ENCODE measurements at regions not wholly inside any gene's neighbourhood (a gene's known extent, or its start where the extent isn't known, plus 50 kb on each side); places are given as distances from the start of the nearest gene placed in this dataset.
"Not testable (repeated sequence)": the region's sequence is repeated elsewhere in the genome, so short reads cannot be mapped to it uniquely, and the experiment has no call there.

DNA sequence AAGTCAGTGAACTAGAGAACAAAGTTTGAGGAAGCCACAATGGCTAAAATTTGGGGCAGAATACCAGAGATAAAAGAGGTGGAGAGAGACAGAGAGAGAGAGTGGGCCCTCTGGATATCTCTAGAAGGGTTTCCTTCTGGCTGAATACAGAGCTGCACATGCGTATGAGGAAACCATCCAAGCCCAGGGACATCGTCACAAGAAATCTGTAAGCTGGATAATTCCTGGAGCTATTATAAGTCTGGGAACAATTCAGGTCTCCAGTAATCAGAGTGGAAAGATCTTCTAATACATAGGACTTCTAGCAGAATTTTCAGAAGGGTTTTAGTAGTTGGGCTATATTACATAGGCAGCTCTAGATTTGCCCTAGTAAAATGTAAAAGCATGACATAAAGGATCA is 415.7 kb upstream of the MTPN start:
- no peaks in the 10 kb centered on the region for H3K36me3 Mint-ChIP-seq (ENCODE audit: low read depth, unreplicated experiment)
- H3K27ac Mint-ChIP-seq (ENCODE audit: unreplicated experiment): no peak overlapping the region

DNA sequence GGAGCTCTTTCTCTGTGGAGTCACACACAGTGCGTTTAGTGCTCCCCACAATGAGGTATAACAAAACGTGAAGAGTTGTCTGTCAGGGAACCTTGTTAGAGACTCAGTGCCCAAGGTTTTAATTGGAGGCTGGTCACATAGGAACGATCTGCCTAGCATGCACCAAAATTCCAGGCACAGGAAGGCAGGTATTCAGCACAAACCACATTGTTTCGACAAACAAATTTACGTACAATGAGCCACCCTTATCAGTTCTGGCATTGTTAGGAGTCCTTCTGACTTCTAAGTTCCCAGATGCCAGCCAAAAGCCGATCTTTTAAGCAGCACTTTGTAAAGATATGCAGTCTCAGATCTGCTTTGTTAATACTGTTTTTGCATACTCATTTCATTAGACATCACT is 414.2 kb upstream of the MTPN start:
- no peak for DNase-seq (ENCODE audit: low spot score)
- no peak for TF ChIP-seq CTCF (IDR thresholded peaks at IDR 0.05; ENCODE audit: unreplicated experiment)
- peak overlapping the region; percentile 50 for H3K27ac Mint-ChIP-seq (ENCODE audit: unreplicated experiment)
- peaks cover 9% of the 10 kb centered on the region for H3K4me1 Mint-ChIP-seq (ENCODE audit: unreplicated experiment)
- no peaks in the 10 kb centered on the region for H3K36me3 Mint-ChIP-seq (ENCODE audit: low read depth, unreplicated experiment)
- H3K27me3 Mint-ChIP-seq (ENCODE audit: unreplicated experiment): no peaks in the 10 kb centered on the region
- no peaks in the 10 kb centered on the region for H3K9me3 Mint-ChIP-seq (ENCODE audit: unreplicated experiment)
- H3K4me3 Mint-ChIP-seq (ENCODE audit: unreplicated experiment): no peak overlapping the region

More for the DNA sequence above, 415.7 kb upstream of the MTPN start:
- Mint-ChIP-seq H3K4me1 (ENCODE audit: unreplicated experiment) (peaks cover 9% of the 10 kb centered on the region), H3K9me3 (ENCODE audit: unreplicated experiment) (no peaks in the 10 kb centered on the region), H3K4me3 (ENCODE audit: unreplicated experiment) (no peak overlapping the region), H3K27me3 (ENCODE audit: unreplicated experiment) (no peaks in the 10 kb centered on the region)
- no peak for DNase-seq (ENCODE audit: low spot score)
- no peak for TF ChIP-seq CTCF (IDR thresholded peaks at IDR 0.05; ENCODE audit: unreplicated experiment)

DNA sequence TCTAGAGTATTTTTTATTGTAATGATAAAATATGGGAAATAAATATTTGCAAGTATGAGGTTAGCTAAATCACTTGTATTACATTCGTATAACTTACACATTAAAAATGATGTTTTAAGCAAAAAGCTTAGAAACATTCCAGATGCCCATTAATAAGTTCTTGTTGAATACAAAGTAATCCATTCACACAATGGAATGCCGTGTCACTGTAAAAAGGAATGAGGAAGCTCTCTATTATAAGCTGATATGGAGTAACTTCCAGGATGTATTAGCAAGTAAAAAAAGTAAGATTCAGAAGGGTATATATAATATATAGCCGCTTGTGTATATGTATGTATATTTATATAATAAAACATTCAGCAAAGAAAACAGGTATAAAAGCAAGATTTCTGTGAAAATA is 412.8 kb upstream of the MTPN start:
- no peak overlapping the region for H3K4me3 Mint-ChIP-seq (ENCODE audit: unreplicated experiment)
- H3K27me3 Mint-ChIP-seq (ENCODE audit: unreplicated experiment): no peaks in the 10 kb centered on the region
- no peaks in the 10 kb centered on the region for H3K9me3 Mint-ChIP-seq (ENCODE audit: unreplicated experiment)
- no peak for TF ChIP-seq CTCF (IDR thresholded peaks at IDR 0.05; ENCODE audit: unreplicated experiment)
- no peak for DNase-seq (ENCODE audit: low spot score)
- no peak overlapping the region for H3K27ac Mint-ChIP-seq (ENCODE audit: unreplicated experiment)
- H3K36me3 Mint-ChIP-seq (ENCODE audit: low read depth, unreplicated experiment): no peaks in the 10 kb centered on the region
- peaks cover 9% of the 10 kb centered on the region for H3K4me1 Mint-ChIP-seq (ENCODE audit: unreplicated experiment)

- H3K36me3 Mint-ChIP-seq (ENCODE audit: low read depth, unreplicated experiment): no peaks in the 10 kb centered on the region
- no peak for TF ChIP-seq CTCF (IDR thresholded peaks at IDR 0.05; ENCODE audit: unreplicated experiment)
- H3K4me3 Mint-ChIP-seq (ENCODE audit: unreplicated experiment): no peak overlapping the region
- H3K27me3 Mint-ChIP-seq (ENCODE audit: unreplicated experiment): no peaks in the 10 kb centered on the region
- H3K4me1 Mint-ChIP-seq (ENCODE audit: unreplicated experiment): peaks cover 9% of the 10 kb centered on the region
- no peak for DNase-seq (ENCODE audit: low spot score)
- H3K9me3 Mint-ChIP-seq (ENCODE audit: unreplicated experiment): no peaks in the 10 kb centered on the region
- no peak overlapping the region for H3K27ac Mint-ChIP-seq (ENCODE audit: unreplicated experiment)
Measured at GRCh38 chr7:136386876-136387275, 409.7 kb upstream of the MTPN start.

GRCh38 chr7:136371409-136371808 is 394.2 kb upstream of the MTPN start:
- H3K36me3 Mint-ChIP-seq (ENCODE audit: low read depth, unreplicated experiment); DNase-seq (ENCODE audit: low spot score); H3K4me3 Mint-ChIP-seq (ENCODE audit: unreplicated experiment); H3K9me3 Mint-ChIP-seq (ENCODE audit: unreplicated experiment); H3K27ac Mint-ChIP-seq (ENCODE audit: unreplicated experiment); H3K4me1 Mint-ChIP-seq (ENCODE audit: unreplicated experiment); H3K27me3 Mint-ChIP-seq (ENCODE audit: unreplicated experiment): not testable (repeated sequence)

DNA sequence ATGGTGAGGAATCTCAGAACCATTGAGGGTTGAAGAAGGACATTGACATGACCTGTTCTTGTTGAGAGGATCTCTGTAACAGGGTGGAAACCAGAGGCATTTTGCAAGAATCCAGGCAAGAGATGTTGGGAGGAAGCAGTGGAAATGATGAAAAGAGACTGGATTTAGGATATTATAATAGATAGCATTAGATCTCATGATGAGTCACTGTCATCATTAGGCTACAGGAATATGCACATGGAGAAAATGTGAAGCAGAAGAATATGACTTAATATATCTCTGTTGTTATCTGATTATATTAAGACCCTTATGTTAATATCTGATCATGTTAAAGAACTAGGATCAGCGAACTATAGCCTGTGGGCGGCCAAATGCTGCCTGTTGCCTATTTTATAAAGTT is 393.0 kb upstream of the MTPN start:
- peaks cover 7% of the 10 kb centered on the region for H3K4me1 Mint-ChIP-seq (ENCODE audit: unreplicated experiment)
- no peak for DNase-seq (ENCODE audit: low spot score)

More for the DNA sequence above, 393.0 kb upstream of the MTPN start:
- no peaks in the 10 kb centered on the region for H3K27me3 Mint-ChIP-seq (ENCODE audit: unreplicated experiment)
- H3K27ac Mint-ChIP-seq (ENCODE audit: unreplicated experiment): no peak overlapping the region
- no peaks in the 10 kb centered on the region for H3K9me3 Mint-ChIP-seq (ENCODE audit: unreplicated experiment)
- no peak overlapping the region for H3K4me3 Mint-ChIP-seq (ENCODE audit: unreplicated experiment)
- TF ChIP-seq CTCF (IDR thresholded peaks at IDR 0.05; ENCODE audit: unreplicated experiment): no peak
- H3K36me3 Mint-ChIP-seq (ENCODE audit: low read depth, unreplicated experiment): no peaks in the 10 kb centered on the region
